HS-5 (cell line): ENCODE measurements at regions not wholly inside any gene's neighbourhood (a gene's known extent, or its start where the extent isn't known, plus 50 kb on each side); places are given as distances from the start of the nearest gene placed in this dataset.

Source experiments
- DNase-seq: peaks from one replicate; pipeline ENCODE4 v3.0.0-alpha.2; 2012; ENCODE audit warnings: low read depth

GRCh38 chr2:236852977-236853374 is 232.7 kb upstream of the COPS8 start:
- DNase-seq: no peak

GRCh38 chr2:236853585-236854051 is 232.1 kb upstream of the COPS8 start:
- no peak for DNase-seq

- no peak for DNase-seq
Observed at GRCh38 chr2:236855176-236855865, 230.4 kb upstream of the COPS8 start.

- DNase-seq: no peak
Observed at GRCh38 chr2:236855866-236856847, 229.5 kb upstream of the COPS8 start.

DNA sequence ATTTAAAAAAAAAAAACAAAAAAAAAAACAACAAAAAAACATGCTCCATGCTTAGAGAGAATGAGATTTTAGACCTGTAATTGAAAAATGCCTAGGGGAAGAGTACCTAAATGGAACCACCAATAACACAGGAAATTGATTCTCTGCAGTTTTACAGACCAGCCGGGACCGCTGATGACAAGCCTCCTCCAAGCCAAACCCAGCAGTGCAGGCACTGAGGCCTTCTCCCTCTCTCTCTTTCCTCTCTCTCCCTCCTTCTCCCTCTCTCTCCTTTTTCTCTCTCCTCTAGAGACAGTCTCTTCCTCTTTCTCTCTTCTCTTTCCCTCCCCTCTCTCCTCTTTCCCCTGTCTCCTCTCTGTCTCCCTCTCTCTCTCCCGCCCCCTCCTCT is 228.8 kb upstream of the COPS8 start:
- DNase-seq: no peak

DNA sequence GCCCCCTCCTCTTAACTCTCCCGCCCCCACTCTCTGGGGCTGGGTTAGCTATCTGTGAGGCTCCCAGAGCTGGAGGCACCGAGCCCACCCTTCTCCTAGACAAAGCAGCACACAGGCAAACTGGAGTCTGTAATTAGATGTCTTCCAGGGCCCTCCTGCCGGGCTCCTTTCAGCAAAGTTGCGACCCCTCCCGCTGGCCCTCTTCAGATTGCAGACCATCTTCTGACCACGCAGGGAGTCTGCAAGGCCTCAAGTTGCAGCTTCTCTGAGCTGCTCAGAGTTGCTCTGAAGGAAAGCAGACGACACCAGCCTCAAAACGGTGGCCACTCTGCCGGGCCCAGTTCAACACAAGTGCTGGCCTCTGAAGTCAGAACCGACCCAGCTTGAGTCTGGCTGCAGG is 228.4 kb upstream of the COPS8 start:
- DNase-seq: no peak

- DNase-seq: no peak
Observed at GRCh38 chr2:236857781-236858180, 227.9 kb upstream of the COPS8 start.

- no peak for DNase-seq
Observed at GRCh38 chr2:236858661-236859060, 227.0 kb upstream of the COPS8 start.

GRCh38 chr2:236859908-236860307 is 225.8 kb upstream of the COPS8 start:
- DNase-seq: no peak

GRCh38 chr2:236861196-236861875 is 224.4 kb upstream of the COPS8 start:
- DNase-seq: no peak

DNA sequence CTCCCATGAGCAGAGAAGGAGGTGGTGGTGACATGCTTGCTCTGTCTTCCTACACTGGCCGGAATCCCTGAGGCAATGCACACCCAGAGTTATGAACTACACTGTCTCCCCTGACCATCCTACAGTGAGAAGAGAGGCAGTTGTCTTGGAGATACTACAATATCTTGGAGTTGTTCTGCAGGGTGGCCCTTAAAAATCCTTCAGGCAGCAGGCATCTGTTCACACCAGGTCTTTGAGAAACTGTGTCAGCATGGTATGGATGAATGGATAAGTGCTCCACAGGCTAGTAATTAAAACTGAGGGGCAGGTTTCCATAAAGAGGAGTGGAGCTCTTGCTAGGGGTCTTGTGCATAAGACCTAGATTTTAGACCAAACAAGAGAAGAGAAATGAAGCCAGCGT is 223.7 kb upstream of the COPS8 start:
- DNase-seq: no peak

- DNase-seq: no peak
Observed at GRCh38 chr2:236862526-236862925, 223.2 kb upstream of the COPS8 start.

GRCh38 chr2:236862961-236863728 is 222.5 kb upstream of the COPS8 start:
- DNase-seq: peak; percentile 90

DNA sequence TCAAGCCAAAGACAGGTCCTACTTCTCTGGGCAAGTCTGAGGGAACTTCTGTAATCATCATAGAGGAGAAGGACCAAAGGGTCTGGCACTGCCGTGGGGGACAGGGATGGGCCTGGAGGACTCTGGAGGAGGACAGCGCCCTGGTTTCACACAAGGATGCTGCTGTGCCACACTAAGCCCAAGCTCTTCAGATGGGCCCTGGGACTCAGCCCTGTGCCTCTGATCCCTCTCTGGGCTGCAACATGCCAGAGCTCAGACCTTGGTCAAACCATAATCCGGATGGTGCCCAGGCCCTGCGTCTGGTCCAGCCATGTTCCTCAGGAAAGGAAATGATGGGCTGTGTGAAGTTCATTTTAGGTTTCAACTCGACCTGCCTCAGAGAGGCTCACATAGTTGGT is 222.0 kb upstream of the COPS8 start:
- DNase-seq: no peak

GRCh38 chr2:236865052-236865451 is 220.6 kb upstream of the COPS8 start:
- no peak for DNase-seq

- DNase-seq: no peak
Observed at GRCh38 chr2:236866542-236867340, 218.9 kb upstream of the COPS8 start.

DNA sequence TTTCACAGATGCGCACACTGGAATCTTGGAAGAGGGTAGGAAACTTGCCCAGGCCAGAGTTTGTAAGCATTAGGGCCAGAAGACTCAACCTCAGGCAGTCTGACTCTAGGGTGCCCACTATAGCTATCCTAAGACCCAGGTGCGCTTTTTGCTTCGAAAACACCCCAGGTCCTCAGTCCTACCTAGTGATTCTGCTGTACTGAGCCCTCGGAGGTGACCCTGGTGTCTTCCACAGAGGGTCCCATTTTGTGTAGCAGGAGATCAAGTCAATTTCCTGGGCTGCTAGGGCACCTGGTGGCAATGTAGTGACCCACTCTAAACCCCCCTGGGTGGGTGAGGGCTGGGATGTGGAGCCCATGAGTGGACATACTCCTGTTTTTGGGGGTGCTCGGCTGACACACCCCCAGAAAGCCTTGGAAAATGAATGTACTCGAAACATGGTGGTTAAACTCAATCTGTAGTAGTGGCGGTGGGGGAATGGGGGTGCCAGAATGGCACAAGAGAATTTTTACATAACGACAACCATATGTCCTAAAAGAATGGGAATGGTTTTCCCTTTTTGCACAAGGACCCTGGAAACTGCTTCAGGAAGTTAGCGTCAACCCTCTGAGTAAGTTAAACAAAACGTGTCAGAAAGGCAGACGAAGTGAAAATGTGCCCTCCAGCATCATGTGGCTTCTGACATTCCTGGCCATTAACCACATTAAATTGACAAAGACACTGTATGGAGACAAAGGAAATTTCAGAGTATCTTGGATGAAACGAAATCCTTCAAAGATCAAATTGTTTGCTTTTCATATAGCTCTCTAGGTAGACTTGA is 218.0 kb upstream of the COPS8 start:
- peak; percentile 88 for DNase-seq

DNA sequence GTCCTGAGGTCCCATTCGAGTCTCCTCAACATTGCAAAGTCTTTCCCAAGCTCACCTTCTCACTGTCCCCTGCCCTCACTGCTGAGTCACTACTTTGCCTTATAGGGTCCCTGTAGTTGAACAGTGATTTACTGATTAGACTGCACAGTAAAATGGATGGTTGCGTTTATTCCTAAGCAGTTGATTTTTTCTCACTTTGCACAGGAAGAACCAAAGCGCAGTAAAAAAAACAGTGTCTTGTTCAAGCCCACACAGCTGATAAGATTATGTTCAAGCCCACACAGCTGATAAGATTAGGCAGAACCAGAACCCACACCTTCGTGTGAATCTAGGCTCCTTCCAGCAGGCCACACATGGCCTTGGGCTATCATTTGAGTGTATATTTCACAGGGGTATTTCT is 215.3 kb upstream of the COPS8 start:
- no peak for DNase-seq

- DNase-seq: peak; percentile 100
Observed at GRCh38 chr2:236871500-236872001, 214.1 kb upstream of the COPS8 start.

DNA sequence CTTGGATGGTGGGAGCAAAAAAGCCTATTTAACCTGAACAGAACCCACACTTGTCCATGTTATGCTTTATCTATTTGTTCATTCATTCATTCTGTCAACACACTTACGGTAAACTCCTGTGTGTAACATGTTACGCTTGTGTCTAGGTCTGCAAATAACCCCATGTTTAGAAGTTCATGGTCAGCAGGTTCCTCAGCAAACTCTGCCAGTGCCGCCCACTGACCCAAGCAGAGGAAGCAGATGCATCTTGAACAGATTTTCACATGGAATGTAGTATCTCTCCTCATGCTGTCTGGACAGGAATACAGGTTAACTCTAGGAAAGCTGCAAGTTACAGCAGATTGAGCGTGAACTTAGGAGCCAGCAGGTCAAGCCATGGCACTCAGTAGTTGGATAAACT is 213.7 kb upstream of the COPS8 start:
- DNase-seq: no peak
